ENCODE measurements at regions not wholly inside any gene's neighbourhood (a gene's known extent, or its start where the extent isn't known, plus 50 kb on each side); places are given as distances from the start of the nearest gene placed in this dataset.

DNA sequence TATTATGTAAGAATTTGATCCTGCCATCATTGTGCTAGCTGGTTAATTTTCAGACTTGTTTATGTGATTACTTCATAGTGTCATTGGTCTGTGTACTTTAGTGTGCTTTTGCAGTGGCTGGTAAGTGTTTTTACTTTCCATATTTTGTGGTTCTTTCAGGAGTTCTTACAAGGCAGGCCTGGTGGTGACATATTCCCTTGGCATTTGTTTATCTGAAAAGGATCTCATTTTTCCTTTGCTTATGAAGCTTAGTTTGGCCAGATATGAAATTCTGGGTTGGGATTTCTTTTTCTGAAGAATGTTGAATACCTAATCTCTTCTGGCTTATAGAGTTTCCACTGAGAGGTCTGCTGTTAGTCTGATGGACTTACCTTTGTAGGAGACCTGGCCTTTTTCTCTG, 72.8 kb upstream of the MC4R start:
- no peaks in the 10 kb centered on the region for H3K36me3 Mint-ChIP-seq (ENCODE audit: low read depth)
- POLR2A ChIA-PET = no interaction called here

DNA sequence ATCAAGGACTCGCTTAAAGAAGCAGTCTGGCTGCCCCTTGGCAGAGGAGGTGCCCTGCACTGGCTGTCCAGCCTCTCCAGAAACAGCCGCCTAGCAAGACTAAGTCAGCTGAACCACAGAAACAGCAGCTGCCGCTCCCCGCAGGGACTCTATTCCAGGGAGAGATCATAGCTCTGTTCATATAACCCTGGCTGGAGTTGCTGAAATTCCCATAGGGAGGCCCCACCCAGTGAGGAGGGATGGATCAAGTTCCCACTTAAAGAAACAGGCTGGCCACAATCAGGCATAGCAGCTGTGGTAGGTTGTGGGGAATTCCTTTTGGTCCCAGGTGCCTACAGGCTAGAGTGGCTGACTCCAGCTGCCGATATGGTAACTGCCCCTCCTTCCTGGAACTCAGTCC, 74.2 kb upstream of the MC4R start:
- DNase-seq (no peak), ATAC-seq (no peak)
- POLR2A ChIA-PET = no interaction called here
- Mint-ChIP-seq H3K9me3 (ENCODE audit: insufficient read depth) (no peaks in the 10 kb centered on the region), H3K4me1 (ENCODE audit: low read depth) (no peaks in the 10 kb centered on the region), H3K36me3 (ENCODE audit: low read depth) (no peaks in the 10 kb centered on the region), H3K27me3 (ENCODE audit: low read depth) (no peaks in the 10 kb centered on the region), H3K27ac (no peak overlapping the region), H3K4me3 (no peak overlapping the region)
- CTCF ChIA-PET = no interaction called here

More for the DNA sequence above, 72.8 kb upstream of the MC4R start:
- DNase-seq (no peak), ATAC-seq (no peak)
- Mint-ChIP-seq H3K9me3 (ENCODE audit: insufficient read depth) (no peaks in the 10 kb centered on the region), H3K27ac (no peak overlapping the region), H3K4me1 (ENCODE audit: low read depth) (no peaks in the 10 kb centered on the region), H3K27me3 (ENCODE audit: low read depth) (no peaks in the 10 kb centered on the region), H3K4me3 (no peak overlapping the region)
- CTCF ChIA-PET = no interaction called here

DNA sequence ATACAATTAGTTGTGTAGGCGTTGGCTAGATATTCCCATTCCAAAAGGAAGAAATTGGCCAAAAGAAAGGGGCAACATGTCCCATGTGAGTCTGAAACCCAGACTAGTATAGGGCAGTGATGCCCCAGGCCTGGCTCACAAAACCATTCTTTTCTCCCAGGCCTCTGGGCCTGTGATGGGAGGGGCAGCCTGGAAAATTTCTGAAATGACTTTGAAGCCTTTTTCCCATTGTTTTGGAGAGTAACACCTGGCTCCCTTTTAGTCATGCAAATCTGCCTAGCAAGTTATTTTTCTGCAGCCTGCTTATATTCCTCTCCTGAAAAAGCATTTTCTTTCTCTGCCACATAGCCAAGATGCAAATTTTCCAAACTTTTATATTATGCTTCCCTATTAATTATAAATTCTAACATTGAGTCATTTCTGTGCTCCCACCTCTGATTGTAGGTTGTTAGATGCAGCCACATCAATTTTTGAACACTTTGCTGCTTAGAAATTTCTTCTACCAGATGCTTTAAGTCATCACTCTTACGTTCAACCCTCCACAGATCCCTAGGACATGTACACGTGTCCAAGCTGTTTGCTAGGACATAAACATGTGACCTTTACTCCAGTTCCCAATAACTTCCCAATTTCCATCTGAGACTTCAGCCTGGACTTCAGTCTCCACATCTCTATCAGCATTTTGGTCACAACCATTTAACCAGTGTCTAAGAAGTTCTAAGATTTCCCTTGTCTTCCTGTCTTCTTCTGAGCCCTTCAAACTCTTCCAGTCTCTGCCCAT, 76.1 kb upstream of the MC4R start:
- Mint-ChIP-seq H3K9me3 (ENCODE audit: insufficient read depth) (no peaks in the 10 kb centered on the region), H3K36me3 (ENCODE audit: low read depth) (no peaks in the 10 kb centered on the region), H3K4me3 (no peak overlapping the region), H3K4me1 (ENCODE audit: low read depth) (no peaks in the 10 kb centered on the region), H3K27me3 (ENCODE audit: low read depth) (no peaks in the 10 kb centered on the region), H3K27ac (no peak overlapping the region)
- POLR2A ChIA-PET = no interaction called here
- CTCF ChIA-PET = no interaction called here
- DNase-seq (no peak), ATAC-seq (no peak)

DNA sequence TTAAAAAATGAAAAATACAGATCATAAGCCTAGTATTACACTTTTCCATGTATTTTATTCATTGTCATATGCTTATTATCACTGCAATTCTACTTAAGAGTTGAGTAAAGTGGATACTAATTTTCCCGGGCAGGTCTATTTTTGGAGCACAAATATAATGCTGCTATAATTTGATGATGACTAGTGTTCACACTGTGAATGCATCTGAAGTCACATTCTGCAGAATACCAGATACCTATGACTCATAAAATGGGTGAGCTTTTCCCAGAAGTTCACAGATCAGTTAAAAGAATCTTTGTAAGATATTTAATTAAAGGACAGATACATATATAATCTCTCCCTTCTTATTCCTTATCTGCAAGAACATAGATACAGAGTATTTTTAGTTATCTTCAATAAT, 79.8 kb upstream of the MC4R start:
- no peak overlapping the region for H3K27ac Mint-ChIP-seq

DNA sequence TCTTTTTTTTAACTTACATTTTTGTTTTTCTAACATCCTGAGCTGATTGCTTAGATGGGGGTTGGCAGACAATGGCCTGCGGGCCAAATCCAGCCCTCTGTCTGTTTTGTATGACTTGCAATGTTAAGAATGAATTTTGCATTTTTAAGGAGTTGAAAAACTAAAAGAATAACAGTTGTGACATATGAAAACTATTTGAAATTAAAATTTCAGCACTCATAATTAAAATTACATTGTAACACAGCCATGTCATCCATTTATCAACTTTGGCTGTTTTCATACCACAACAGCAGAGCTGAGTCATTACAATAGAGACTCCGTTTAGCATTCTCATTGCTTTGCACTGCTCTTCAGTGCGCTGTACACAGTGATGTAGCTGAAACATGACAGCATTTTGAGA, 94.1 kb upstream of the MC4R start:
- H3K27me3 Mint-ChIP-seq (ENCODE audit: low read depth) = no peaks in the 10 kb centered on the region
- H3K27ac Mint-ChIP-seq = no peak overlapping the region
- no peaks in the 10 kb centered on the region for H3K4me1 Mint-ChIP-seq (ENCODE audit: low read depth)
- H3K4me3 Mint-ChIP-seq = no peak overlapping the region
- DNase-seq = no peak
- no peaks in the 10 kb centered on the region for H3K36me3 Mint-ChIP-seq (ENCODE audit: low read depth)
- ATAC-seq = no peak
- H3K9me3 Mint-ChIP-seq (ENCODE audit: insufficient read depth) = no peaks in the 10 kb centered on the region
- ChIA-PET POLR2A (no interaction called here), CTCF (no interaction called here)

More for the DNA sequence above, 79.8 kb upstream of the MC4R start:
- ATAC-seq (no peak), DNase-seq (no peak)
- POLR2A ChIA-PET = no interaction called here
- Mint-ChIP-seq H3K4me1 (ENCODE audit: low read depth) (no peaks in the 10 kb centered on the region), H3K9me3 (ENCODE audit: insufficient read depth) (no peaks in the 10 kb centered on the region), H3K36me3 (ENCODE audit: low read depth) (no peaks in the 10 kb centered on the region), H3K4me3 (no peak overlapping the region), H3K27me3 (ENCODE audit: low read depth) (no peaks in the 10 kb centered on the region)
- CTCF ChIA-PET = no interaction called here

DNA sequence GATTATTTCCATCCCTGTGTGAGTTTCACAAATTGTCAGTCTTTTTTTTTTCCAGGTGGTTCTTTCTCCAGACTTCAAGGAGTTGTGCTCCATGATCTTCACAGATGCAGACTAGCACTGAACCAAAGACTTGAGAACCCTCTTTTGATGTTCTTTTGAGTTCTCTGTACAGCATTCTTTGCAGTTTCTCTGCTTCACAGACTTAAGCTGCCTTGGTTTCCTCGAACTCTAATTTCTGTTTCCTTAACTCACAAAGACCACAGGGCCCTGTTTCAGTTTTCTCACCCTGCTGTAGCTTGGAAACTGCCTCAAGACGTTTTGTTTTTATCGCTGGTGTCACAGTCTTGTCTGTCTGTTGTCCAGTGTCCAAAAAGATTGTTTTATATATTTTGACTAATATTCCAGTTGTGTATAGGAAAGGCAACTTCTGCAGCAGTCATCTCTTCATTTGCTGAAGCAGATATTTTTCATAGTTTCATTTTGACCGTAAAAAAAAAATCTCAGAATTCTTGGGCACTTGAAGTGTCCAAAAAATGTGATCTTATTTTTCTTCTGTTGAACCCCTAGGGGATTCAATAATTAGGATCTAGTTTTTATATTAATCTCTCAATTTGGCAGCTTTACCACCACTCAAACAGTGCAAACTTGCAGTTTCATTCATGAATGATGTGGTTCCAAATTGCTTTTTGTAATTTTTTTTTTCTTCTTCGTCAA, 97.0 kb upstream of the MC4R start:
- H3K27me3 Mint-ChIP-seq (ENCODE audit: low read depth) = no peaks in the 10 kb centered on the region
- ATAC-seq (no peak), DNase-seq (no peak)
- ChIA-PET POLR2A (interaction anchor here (0.7 kb wide), 1 partner anchor 117 kb away, joined by 5 read pairs; no protein-coding TSS in a partner anchor), CTCF (no interaction called here)
- H3K4me1 Mint-ChIP-seq (ENCODE audit: low read depth) = no peaks in the 10 kb centered on the region
- no peak overlapping the region for H3K27ac Mint-ChIP-seq
- no peaks in the 10 kb centered on the region for H3K36me3 Mint-ChIP-seq (ENCODE audit: low read depth)
- no peaks in the 10 kb centered on the region for H3K9me3 Mint-ChIP-seq (ENCODE audit: insufficient read depth)
- H3K4me3 Mint-ChIP-seq = no peak overlapping the region

DNA sequence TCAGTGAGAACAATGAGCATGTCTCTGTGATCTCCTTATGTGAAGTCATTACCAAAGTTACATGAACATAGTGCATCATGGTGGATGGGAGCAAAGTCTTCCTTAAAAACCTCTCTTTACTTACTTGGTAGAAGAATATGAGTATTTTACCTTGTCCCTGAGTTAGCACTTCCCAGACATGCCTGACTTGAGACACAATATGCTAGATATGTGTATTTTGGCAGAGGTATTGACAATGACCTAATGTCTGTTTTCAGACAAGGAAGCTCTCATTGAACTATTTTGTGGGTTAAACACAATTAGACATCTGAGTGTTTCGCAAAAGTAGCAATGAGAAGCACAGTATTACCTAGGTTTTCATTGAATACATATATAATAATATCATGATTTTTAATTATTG, 99.1 kb upstream of the MC4R start:
- DNase-seq (no peak), ATAC-seq (no peak)
- ChIA-PET POLR2A (no interaction called here), CTCF (no interaction called here)
- Mint-ChIP-seq H3K9me3 (ENCODE audit: insufficient read depth) (no peaks in the 10 kb centered on the region), H3K4me1 (ENCODE audit: low read depth) (no peaks in the 10 kb centered on the region), H3K27ac (no peak overlapping the region), H3K36me3 (ENCODE audit: low read depth) (no peaks in the 10 kb centered on the region), H3K4me3 (no peak overlapping the region), H3K27me3 (ENCODE audit: low read depth) (no peaks in the 10 kb centered on the region)

DNA sequence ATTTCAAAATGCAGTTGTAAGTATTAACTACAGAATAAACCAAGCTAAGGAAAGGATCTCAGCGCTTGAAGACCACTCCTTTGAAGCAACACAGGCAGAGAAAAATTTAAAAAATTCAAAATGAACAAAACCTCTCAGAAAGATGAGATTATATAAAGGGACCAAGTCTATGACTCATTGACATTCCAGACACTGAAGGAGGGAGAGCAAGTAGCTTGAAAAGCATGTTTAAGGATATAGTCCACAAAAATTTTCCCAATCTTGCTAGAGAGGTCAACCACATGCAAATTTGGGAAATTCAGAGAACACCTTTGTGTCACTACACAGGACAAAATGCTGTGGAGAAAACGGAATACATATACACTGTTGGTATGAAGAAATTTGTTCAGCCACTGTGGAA, 112.6 kb upstream of the MC4R start:
- no peak for DNase-seq
- Mint-ChIP-seq H3K27ac (no peak overlapping the region), H3K4me3 (no peak overlapping the region), H3K4me1 (ENCODE audit: low read depth) (no peaks in the 10 kb centered on the region), H3K36me3 (ENCODE audit: low read depth) (no peaks in the 10 kb centered on the region), H3K27me3 (ENCODE audit: low read depth) (no peaks in the 10 kb centered on the region), H3K9me3 (ENCODE audit: insufficient read depth) (no peaks in the 10 kb centered on the region)
- POLR2A ChIA-PET = no interaction called here
- CTCF ChIA-PET = interaction anchor here (1.2 kb wide), 1 partner anchor 65 kb away, joined by 3 read pairs; no protein-coding TSS in a partner anchor
- no peak for ATAC-seq

DNA sequence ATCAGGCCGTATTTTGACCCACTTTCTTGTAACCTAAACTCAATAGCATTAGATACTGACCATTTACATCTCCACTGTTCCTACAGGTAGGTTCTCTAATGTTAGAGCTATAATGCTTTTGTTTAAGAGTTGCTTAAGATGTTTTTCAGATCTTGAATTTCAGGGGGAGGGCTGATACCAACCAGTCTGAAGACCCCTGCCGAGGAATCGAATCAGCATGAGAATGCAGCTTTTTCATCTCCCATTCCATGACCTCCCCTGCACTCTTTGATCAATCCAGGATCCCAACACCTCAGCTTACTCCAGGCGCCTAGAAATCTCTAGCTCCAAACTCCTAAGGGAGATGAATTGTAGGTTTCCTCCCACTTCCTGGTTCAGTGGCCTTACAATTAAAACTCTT, 120.5 kb upstream of the MC4R start:
- H3K27ac Mint-ChIP-seq = no peak overlapping the region
- POLR2A ChIA-PET = no interaction called here
- DNase-seq (no peak), ATAC-seq (no peak)
- H3K9me3 Mint-ChIP-seq (ENCODE audit: insufficient read depth) = no peaks in the 10 kb centered on the region
- H3K27me3 Mint-ChIP-seq (ENCODE audit: low read depth) = no peaks in the 10 kb centered on the region
- no peak overlapping the region for H3K4me3 Mint-ChIP-seq
- no peaks in the 10 kb centered on the region for H3K4me1 Mint-ChIP-seq (ENCODE audit: low read depth)
- CTCF ChIA-PET = no interaction called here
- H3K36me3 Mint-ChIP-seq (ENCODE audit: low read depth) = no peaks in the 10 kb centered on the region

DNA sequence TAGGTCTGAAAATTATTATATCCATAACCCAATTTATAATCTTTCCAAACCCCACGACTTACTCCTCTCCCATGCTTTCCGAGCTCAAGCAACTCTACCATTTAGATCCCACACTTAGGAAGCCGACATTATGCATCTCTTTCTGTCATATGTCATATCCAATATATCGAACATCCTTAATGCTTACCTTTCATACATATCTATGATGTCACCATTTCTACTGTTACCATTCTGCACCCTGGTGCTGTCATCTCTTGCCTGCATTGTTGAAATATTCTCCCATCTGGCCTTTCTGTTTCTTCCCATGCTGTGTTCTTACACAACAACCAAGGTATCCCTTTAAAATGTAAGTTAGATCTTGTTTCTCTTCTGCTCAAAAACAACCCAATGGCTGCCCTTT, 127.1 kb upstream of the MC4R start:
- no peak for ATAC-seq
- Mint-ChIP-seq H3K36me3 (ENCODE audit: low read depth) (no peaks in the 10 kb centered on the region), H3K4me3 (no peak overlapping the region), H3K27ac (no peak overlapping the region), H3K4me1 (ENCODE audit: low read depth) (no peaks in the 10 kb centered on the region), H3K9me3 (ENCODE audit: insufficient read depth) (no peaks in the 10 kb centered on the region), H3K27me3 (ENCODE audit: low read depth) (no peaks in the 10 kb centered on the region)
- DNase-seq = no peak
- POLR2A ChIA-PET = no interaction called here
- CTCF ChIA-PET = no interaction called here

DNA sequence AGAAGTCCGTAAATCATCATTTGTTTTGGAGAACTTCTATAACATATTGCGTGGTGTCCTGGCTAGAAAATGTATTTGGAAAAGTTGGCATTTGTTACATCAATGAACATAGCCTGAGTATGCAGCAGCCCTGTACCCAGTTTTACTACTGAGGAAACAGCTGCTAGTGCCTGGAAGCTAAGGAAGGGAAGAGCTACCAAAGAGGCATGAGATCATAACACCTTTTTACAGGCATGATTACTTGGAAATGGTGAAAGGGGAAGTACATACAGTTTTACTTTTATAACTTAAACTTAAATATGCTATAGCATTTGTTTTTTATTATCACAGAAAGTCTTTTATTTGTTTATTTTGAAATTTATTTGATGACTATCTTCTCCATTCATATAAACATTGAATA, 128.4 kb upstream of the MC4R start:
- ChIA-PET CTCF (no interaction called here), POLR2A (no interaction called here)
- Mint-ChIP-seq H3K27me3 (ENCODE audit: low read depth) (no peaks in the 10 kb centered on the region), H3K4me3 (no peak overlapping the region), H3K36me3 (ENCODE audit: low read depth) (no peaks in the 10 kb centered on the region), H3K9me3 (ENCODE audit: insufficient read depth) (no peaks in the 10 kb centered on the region), H3K27ac (no peak overlapping the region), H3K4me1 (ENCODE audit: low read depth) (no peaks in the 10 kb centered on the region)
- ATAC-seq (no peak), DNase-seq (no peak)

DNA sequence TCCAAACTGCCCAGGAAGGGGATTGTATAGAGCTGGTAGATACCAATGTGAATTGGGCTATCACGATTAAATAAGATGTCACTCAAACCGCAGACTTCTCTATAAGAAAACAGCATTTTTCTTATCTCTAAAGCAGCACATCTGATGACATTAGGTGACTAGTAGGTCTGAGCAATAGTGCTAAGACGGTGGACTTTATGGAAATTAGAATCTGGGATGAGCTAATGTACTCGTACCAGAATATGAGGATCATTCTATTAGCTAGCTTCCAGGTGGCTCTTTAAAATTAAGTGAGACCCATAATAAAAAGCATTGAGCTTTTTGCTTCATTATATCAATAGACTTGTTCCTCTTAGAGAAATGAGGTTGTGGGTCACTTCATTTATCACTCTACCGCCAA, 130.0 kb upstream of the MC4R start:
- Mint-ChIP-seq H3K9me3 (ENCODE audit: insufficient read depth) (no peaks in the 10 kb centered on the region), H3K36me3 (ENCODE audit: low read depth) (no peaks in the 10 kb centered on the region), H3K27me3 (ENCODE audit: low read depth) (no peaks in the 10 kb centered on the region), H3K27ac (no peak overlapping the region), H3K4me1 (ENCODE audit: low read depth) (no peaks in the 10 kb centered on the region), H3K4me3 (no peak overlapping the region)
- ChIA-PET CTCF (no interaction called here), POLR2A (interaction anchor here (0.6 kb wide), 1 partner anchor 103 kb away, joined by 3 read pairs; no protein-coding TSS in a partner anchor)
- ATAC-seq (no peak), DNase-seq (no peak)

All from activated CD8-positive, alpha-beta T cell treated with anti-CD3 and anti-CD28 coated beads, Interleukin-2, amount 10 ng/mL, durations not matched to agents 7 days and 5 days (primary cell).